ENCODE measurements at regions not wholly inside any gene's neighbourhood (a gene's known extent, or its start where the extent isn't known, plus 50 kb on each side); places are given as distances from the start of the nearest gene placed in this dataset.

DNA sequence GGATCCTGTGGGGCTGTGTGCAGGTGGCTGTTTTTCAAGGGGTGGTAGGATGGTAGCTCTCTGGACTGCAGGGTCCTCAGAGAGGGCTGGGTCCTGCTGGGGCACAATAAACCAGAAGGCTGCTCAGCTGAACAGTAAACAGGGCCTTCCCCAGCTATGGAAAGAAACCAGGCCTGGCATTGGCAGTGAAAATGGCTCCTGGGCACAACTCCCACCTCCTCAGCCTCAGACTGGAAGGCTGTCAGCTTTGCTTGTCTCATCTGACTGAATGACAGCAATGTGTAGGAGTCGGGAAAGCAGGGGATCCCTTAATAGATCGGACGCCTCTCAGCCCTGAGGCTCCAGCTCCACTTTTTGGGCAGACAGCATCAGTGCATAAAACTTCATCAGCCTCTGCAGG, 59.8 kb upstream of the NLRP1 start:
- no peak for TF ChIP-seq CTCF (IDR thresholded peaks at IDR 0.05; ENCODE audit: low read depth, low read length)
- TF ChIP-seq EZH2phosphoT487 (IDR thresholded peaks at IDR 0.05; ENCODE audit: low read depth), result no peak
- Histone ChIP-seq H4K20me1 (ENCODE audit: insufficient read depth, low read length) (no peaks in the 10 kb centered on the region), H3K4me1 (ENCODE audit: low read length) (no peaks in the 10 kb centered on the region), H2AFZ (ENCODE audit: low read depth, low read length) (no peak overlapping the region), H3K9me3 (ENCODE audit: insufficient read depth, low read length) (no peaks in the 10 kb centered on the region), H3K27ac (ENCODE audit: low read length) (no peak overlapping the region), H3K9ac (ENCODE audit: low read length) (no peak overlapping the region), H3K4me3 (ENCODE audit: low read length) (no peak overlapping the region), H3K4me2 (ENCODE audit: low read length) (no peak overlapping the region), H3K27me3 (ENCODE audit: low read depth, low read length) (peaks cover 23% of the 10 kb centered on the region), H3K36me3 (replicated peaks; ENCODE audit: low read depth, low read length) (no peaks in the 10 kb centered on the region), H3K79me2 (ENCODE audit: low read length) (no peaks in the 10 kb centered on the region)

DNA sequence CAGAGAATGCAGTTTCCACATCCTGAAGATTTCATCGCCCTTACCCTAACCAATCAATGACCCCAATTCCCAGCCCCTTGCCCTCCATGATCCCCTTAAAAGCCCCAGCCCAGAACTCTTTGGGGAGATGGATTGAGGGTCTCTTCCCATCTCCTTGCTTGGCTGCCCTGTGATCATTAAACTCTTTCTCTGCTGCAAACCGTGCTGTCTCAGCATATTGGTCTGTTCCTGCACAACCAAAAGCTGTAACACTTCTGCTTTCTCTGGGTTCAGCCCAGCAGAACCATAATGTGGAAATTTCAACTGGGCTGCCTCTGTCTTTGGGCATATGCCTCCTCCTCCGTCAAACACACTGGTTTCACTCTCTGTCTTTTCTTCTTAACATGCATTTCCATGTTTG, 67.0 kb upstream of the NLRP1 start:
- Histone ChIP-seq H3K36me3 (replicated peaks; ENCODE audit: low read depth, low read length) (no peaks in the 10 kb centered on the region), H3K79me2 (ENCODE audit: low read length) (no peaks in the 10 kb centered on the region), H3K4me1 (ENCODE audit: low read length) (no peaks in the 10 kb centered on the region), H3K9ac (ENCODE audit: low read length) (no peak overlapping the region), H3K4me2 (ENCODE audit: low read length) (no peak overlapping the region), H4K20me1 (ENCODE audit: insufficient read depth, low read length) (no peaks in the 10 kb centered on the region), H3K9me3 (ENCODE audit: insufficient read depth, low read length) (no peaks in the 10 kb centered on the region), H2AFZ (ENCODE audit: low read depth, low read length) (no peak overlapping the region), H3K4me3 (ENCODE audit: low read length) (no peak overlapping the region), H3K27me3 (ENCODE audit: low read depth, low read length) (no peaks in the 10 kb centered on the region), H3K27ac (ENCODE audit: low read length) (no peak overlapping the region)
- no peak for TF ChIP-seq CTCF (IDR thresholded peaks at IDR 0.05; ENCODE audit: low read depth, low read length)
- no peak for TF ChIP-seq EZH2phosphoT487 (IDR thresholded peaks at IDR 0.05; ENCODE audit: low read depth)

GRCh38 chr17:5661491-5662125, 77.3 kb upstream of the NLRP1 start:
- Histone ChIP-seq H3K9me3 (ENCODE audit: insufficient read depth, low read length) (no peaks in the 10 kb centered on the region), H3K79me2 (ENCODE audit: low read length) (no peaks in the 10 kb centered on the region), H3K4me3 (ENCODE audit: low read length) (no peak overlapping the region), H3K9ac (ENCODE audit: low read length) (no peak overlapping the region), H3K4me1 (ENCODE audit: low read length) (no peaks in the 10 kb centered on the region), H3K27me3 (ENCODE audit: low read depth, low read length) (no peaks in the 10 kb centered on the region), H4K20me1 (ENCODE audit: insufficient read depth, low read length) (no peaks in the 10 kb centered on the region), H3K27ac (ENCODE audit: low read length) (no peak overlapping the region), H3K36me3 (replicated peaks; ENCODE audit: low read depth, low read length) (no peaks in the 10 kb centered on the region), H2AFZ (ENCODE audit: low read depth, low read length) (no peak overlapping the region), H3K4me2 (ENCODE audit: low read length) (no peak overlapping the region)
- TF ChIP-seq EZH2phosphoT487 (IDR thresholded peaks at IDR 0.05; ENCODE audit: low read depth) (no peak), CTCF (IDR thresholded peaks at IDR 0.05; ENCODE audit: low read depth, low read length) (no peak)

DNA sequence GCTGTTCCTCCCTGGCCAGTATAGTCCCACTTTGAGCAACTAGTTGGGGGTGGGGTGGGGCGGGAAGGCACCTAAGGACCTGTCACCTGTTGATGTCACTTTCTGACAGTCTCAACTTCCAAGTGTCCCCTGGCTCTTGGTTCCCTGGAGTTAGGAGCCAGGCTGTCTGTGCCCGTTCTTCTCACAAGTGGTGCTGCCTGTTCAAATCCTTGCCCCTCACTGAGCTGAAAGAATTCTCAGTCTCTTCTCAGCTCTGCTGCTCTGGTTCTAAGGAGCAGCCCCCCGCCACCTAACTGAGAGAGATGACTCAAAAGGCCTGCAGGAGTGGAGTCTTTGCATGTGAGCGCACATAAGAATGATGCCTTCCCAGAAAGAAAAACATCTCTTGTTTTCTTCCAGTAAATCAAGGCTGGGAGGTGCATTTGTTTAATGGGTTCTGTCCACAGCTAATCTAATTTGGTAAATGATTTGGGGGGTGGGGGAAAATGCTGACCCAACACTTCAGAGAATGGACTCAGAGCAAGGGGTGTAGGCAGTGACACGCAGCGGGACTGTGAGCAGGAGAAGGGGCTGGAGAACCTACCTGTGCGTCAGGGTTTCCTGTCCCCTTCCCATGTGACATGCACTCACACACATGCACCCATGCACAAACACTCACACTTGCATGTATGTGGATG, 78.2 kb upstream of the NLRP1 start:
- Histone ChIP-seq H3K9me3 (ENCODE audit: insufficient read depth, low read length) (no peaks in the 10 kb centered on the region), H3K4me1 (ENCODE audit: low read length) (no peaks in the 10 kb centered on the region), H3K27ac (ENCODE audit: low read length) (no peak overlapping the region), H3K36me3 (replicated peaks; ENCODE audit: low read depth, low read length) (no peaks in the 10 kb centered on the region), H2AFZ (ENCODE audit: low read depth, low read length) (no peak overlapping the region), H3K4me2 (ENCODE audit: low read length) (no peak overlapping the region), H3K4me3 (ENCODE audit: low read length) (no peak overlapping the region), H3K9ac (ENCODE audit: low read length) (no peak overlapping the region), H3K27me3 (ENCODE audit: low read depth, low read length) (no peaks in the 10 kb centered on the region), H3K79me2 (ENCODE audit: low read length) (no peaks in the 10 kb centered on the region), H4K20me1 (ENCODE audit: insufficient read depth, low read length) (no peaks in the 10 kb centered on the region)
- TF ChIP-seq CTCF (IDR thresholded peaks at IDR 0.05; ENCODE audit: low read depth, low read length) (no peak), EZH2phosphoT487 (IDR thresholded peaks at IDR 0.05; ENCODE audit: low read depth) (no peak)
